PFSK-1 (cell line): ENCODE measurements at regions not wholly inside any gene's neighbourhood (a gene's known extent, or its start where the extent isn't known, plus 50 kb on each side); places are given as distances from the start of the nearest gene placed in this dataset.

Experiments used
- FOXP2 ChIP-seq: optimal IDR thresholded peaks from 2 replicates; pipeline ENCODE3; 2011; ENCODE audit warnings: borderline replicate concordance, control low read depth, inconsistent platforms; ENCODE audit not compliant: insufficient read depth; ENCODE audit errors: extremely low read length, extremely low read depth
- POLR2AphosphoS5 ChIP-seq: IDR thresholded peaks from 2 replicates; pipeline ENCODE4 v1.6.1; 2012; ENCODE audit warnings: low read depth, mild to moderate bottlenecking, control low read depth, low read length, moderate library complexity
- SIN3A ChIP-seq: IDR thresholded peaks from 2 replicates; pipeline ENCODE4 v1.6.1; 2012; ENCODE audit warnings: mild to moderate bottlenecking, low read length, moderate library complexity, borderline replicate concordance; ENCODE audit not compliant: insufficient read depth
- TAF1 ChIP-seq: IDR thresholded peaks from 2 replicates; pipeline ENCODE4 v1.6.1; 2012; ENCODE audit warnings: low read length, control low read depth, borderline replicate concordance; ENCODE audit not compliant: insufficient read depth
- TF ChIP-seq, protein P1 (sequence below), 2 experiments: IDR thresholded peaks; 2 replicates each; pipeline versions ENCODE4 v1.6.1 to v1.8.0; 2011 to 2012; ENCODE audit warnings: low read depth in 2 of 2, low read length in 2 of 2, control low read depth in 1 of 2, inconsistent platforms in 1 of 2, mild to moderate bottlenecking in 1 of 2, moderate library complexity in 1 of 2; ENCODE audit not compliant: insufficient read depth in 1 of 2

- no peak for TF ChIP-seq TAF1
- TF ChIP-seq, protein P1, sequence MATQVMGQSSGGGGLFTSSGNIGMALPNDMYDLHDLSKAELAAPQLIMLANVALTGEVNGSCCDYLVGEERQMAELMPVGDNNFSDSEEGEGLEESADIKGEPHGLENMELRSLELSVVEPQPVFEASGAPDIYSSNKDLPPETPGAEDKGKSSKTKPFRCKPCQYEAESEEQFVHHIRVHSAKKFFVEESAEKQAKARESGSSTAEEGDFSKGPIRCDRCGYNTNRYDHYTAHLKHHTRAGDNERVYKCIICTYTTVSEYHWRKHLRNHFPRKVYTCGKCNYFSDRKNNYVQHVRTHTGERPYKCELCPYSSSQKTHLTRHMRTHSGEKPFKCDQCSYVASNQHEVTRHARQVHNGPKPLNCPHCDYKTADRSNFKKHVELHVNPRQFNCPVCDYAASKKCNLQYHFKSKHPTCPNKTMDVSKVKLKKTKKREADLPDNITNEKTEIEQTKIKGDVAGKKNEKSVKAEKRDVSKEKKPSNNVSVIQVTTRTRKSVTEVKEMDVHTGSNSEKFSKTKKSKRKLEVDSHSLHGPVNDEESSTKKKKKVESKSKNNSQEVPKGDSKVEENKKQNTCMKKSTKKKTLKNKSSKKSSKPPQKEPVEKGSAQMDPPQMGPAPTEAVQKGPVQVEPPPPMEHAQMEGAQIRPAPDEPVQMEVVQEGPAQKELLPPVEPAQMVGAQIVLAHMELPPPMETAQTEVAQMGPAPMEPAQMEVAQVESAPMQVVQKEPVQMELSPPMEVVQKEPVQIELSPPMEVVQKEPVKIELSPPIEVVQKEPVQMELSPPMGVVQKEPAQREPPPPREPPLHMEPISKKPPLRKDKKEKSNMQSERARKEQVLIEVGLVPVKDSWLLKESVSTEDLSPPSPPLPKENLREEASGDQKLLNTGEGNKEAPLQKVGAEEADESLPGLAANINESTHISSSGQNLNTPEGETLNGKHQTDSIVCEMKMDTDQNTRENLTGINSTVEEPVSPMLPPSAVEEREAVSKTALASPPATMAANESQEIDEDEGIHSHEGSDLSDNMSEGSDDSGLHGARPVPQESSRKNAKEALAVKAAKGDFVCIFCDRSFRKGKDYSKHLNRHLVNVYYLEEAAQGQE (IDR thresholded peaks at IDR 0.05; ENCODE audit: insufficient read depth in 1 of 2, low read depth in 2 of 2, low read length in 2 of 2) = no peak
- TF ChIP-seq SIN3A = no peak
Measured at GRCh38 chr2:79355569-79355968, 157.3 kb upstream of the CTNNA2 start.

DNA sequence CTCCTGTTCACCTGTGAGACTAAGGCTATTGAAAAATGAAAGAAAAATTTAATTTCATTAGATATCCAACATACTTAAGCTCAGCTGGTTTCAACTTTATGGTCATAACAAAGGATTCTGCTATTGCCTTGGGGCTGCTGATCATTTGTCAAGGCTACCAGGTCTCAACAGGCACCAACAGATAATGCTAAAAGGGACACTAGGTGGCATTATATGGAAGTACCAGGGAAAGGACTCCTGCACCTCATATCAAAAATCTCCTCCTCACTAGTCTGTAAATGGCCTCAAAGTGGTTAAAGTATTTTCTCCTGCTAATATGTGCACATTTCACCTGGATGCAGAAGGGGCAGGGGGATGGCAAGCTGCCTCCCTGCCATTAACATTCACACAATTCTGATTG is 167.9 kb upstream of the REG3A start:
- TF ChIP-seq, protein P1 (IDR thresholded peaks at IDR 0.05; ENCODE audit: insufficient read depth in 1 of 2, low read depth in 2 of 2, low read length in 2 of 2) = no peak
- no peak for TF ChIP-seq SIN3A

DNA sequence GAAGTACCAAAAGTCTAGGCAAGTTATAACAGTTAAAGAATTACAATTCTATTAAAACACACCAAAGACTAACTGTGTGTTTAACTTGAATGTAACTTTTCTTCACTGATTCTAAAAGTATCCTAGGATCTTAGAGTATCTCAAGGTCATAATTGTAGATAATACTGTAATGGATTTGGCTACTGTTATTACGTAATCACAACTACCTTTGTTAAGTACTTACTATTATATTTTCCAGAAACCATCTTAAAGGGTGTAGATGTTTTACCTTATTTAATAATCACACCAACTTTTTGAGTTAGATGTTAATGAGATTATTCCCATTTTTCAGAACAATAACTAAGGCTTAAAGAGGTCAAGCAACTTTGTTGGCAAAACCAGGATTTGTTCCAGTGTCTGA is 161.3 kb upstream of the REG3A start:
- no peak for TF ChIP-seq TAF1
- TF ChIP-seq POLR2AphosphoS5 = no peak
- TF ChIP-seq FOXP2 = no peak
- TF ChIP-seq, protein P1 (IDR thresholded peaks at IDR 0.05; ENCODE audit: insufficient read depth in 1 of 2, low read depth in 2 of 2, low read length in 2 of 2) = no peak
- no peak for TF ChIP-seq SIN3A

GRCh38 chr2:79294994-79295393 is 135.4 kb upstream of the REG3A start:
- TF ChIP-seq, protein P1 (IDR thresholded peaks at IDR 0.05; ENCODE audit: insufficient read depth in 1 of 2, low read depth in 2 of 2, low read length in 2 of 2) = no peak
- no peak for TF ChIP-seq POLR2AphosphoS5
- TF ChIP-seq SIN3A = no peak

DNA sequence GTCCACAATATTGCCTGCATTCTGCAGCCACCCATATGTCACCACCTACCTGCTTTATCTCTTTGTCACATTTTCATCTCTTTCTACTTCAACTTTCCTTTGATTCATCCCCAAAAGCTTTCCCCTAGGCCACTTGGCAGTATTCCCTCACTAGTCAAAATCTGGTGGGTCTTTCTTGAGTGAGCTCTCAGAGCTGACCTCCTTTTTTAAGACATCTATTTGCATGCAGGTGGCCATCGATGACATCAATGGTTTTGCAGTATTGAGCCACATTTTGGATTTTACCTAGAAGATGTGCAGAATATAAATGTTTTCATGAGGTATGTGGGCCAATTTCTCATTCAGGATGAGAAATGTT is 133.4 kb upstream of the REG3A start:
- no peak for TF ChIP-seq TAF1
- TF ChIP-seq FOXP2 = no peak
- TF ChIP-seq POLR2AphosphoS5 = no peak
- TF ChIP-seq, protein P1 (IDR thresholded peaks at IDR 0.05; ENCODE audit: insufficient read depth in 1 of 2, low read depth in 2 of 2, low read length in 2 of 2) = no peak
- no peak for TF ChIP-seq SIN3A
